Endothelial cell of umbilical vein (primary cell): ENCODE measurements at regions not wholly inside any gene's neighbourhood (a gene's known extent, or its start where the extent isn't known, plus 50 kb on each side); places are given as distances from the start of the nearest gene placed in this dataset.

Source experiments
- BruUV-seq: library from RNA; stranded (reverse); fragments of 400-500 nt; replicated peaks from 2 replicates; lab custom pipeline; 2021; lab: Mats Ljungman, UMichigan
- CTCF ChIA-PET: fragments of 300-600, 350-600 bp; sonication (Branson Sonifier 250); formaldehyde crosslinking; loops from one replicate; lab custom pipeline; 2021; ENCODE audit warnings: antibody characterized with exemption, inconsistent platforms; lab: Charles Lee
- POLR2A ChIA-PET: fragments of 300-600, 350-600 bp; sonication (Branson Sonifier 250); formaldehyde crosslinking; loops from one replicate; lab custom pipeline; 2021; ENCODE audit warnings: antibody characterized with exemption, inconsistent platforms; lab: Charles Lee
- DNase-seq: peaks from one replicate; pipeline ENCODE4 v3.0.0-alpha.2; 2011; ENCODE audit warnings: low read depth, low spot score
- FAIRE-seq: peaks from 2 replicates; lab custom pipeline; 2011; peaks lifted over from hg19 to GRCh38; lab: Jason Lieb, UNC
- H2AFZ ChIP-seq: 2 replicates; pipeline ENCODE4 v1.6.0; 2012; ENCODE audit warnings: low read depth, low read length, control low read depth, inconsistent platforms
- H3K27ac ChIP-seq: 2 replicates; pipeline ENCODE4 v1.5.1; 2011; ENCODE audit warnings: low read depth, mild to moderate bottlenecking, control low read depth, low read length, moderate library complexity; ENCODE audit not compliant: insufficient read depth
- H3K27me3 ChIP-seq, 2 experiments: 2 replicates each; pipeline versions ENCODE4 v1.6.0 to v1.6.1; 2011; ENCODE audit warnings: low read length in 2 of 2, mixed read lengths in 1 of 2; ENCODE audit not compliant: control insufficient read depth in 2 of 2, insufficient read depth in 2 of 2
- H3K36me3 ChIP-seq, 2 experiments: 2 replicates in 1 of 2; 3 replicates in 1 of 2; pipeline ENCODE4 v1.5.1; 2011; ENCODE audit warnings: low read length in 2 of 2, mild to moderate bottlenecking in 1 of 2, moderate library complexity in 1 of 2; ENCODE audit not compliant: control insufficient read depth in 2 of 2, insufficient read depth in 2 of 2; ENCODE audit errors: extremely low read depth in 1 of 2
- H3K4me1 ChIP-seq: 3 replicates; pipeline ENCODE4 v1.5.1; 2011; ENCODE audit warnings: mild to moderate bottlenecking, low read length; ENCODE audit not compliant: control insufficient read depth, insufficient read depth; ENCODE audit errors: extremely low read depth
- H3K4me2 ChIP-seq: 2 replicates; pipeline ENCODE4 v1.6.1; 2011; ENCODE audit warnings: low read length, control low read depth, mixed read lengths; ENCODE audit not compliant: insufficient read depth
- H3K4me3 ChIP-seq, 3 experiments: fragments of 200-600 bp in 1 of 3; sonication (generic), shearing (Covaris generic) in 1 of 3; replicated peaks in 1 of 3; 2 replicates each; pipeline ENCODE4 v1.5.1; 2011 to 2016; ENCODE audit warnings: control low read depth in 3 of 3, low read length in 3 of 3, mild to moderate bottlenecking in 2 of 3, inconsistent platforms in 1 of 3, low read depth in 1 of 3, moderate library complexity in 1 of 3; ENCODE audit not compliant: insufficient read depth in 1 of 3
- H3K79me2 ChIP-seq: 2 replicates; pipeline ENCODE4 v1.6.0; 2012; ENCODE audit warnings: low read length, inconsistent platforms; ENCODE audit not compliant: control insufficient read depth, insufficient read depth
- H3K9ac ChIP-seq: replicated peaks from 2 replicates; pipeline ENCODE3; 2011; ENCODE audit warnings: low read length, control low read depth; ENCODE audit not compliant: insufficient read depth; ENCODE audit errors: extremely low read depth
- H3K9me1 ChIP-seq: replicated peaks from 3 replicates; pipeline ENCODE4 v1.6.0; 2011; ENCODE audit warnings: mild to moderate bottlenecking, low read length; ENCODE audit not compliant: control insufficient read depth, insufficient read depth; ENCODE audit errors: extremely low read depth
- H3K9me3 ChIP-seq: replicated peaks from 2 replicates; pipeline ENCODE4 v1.5.1; 2012; ENCODE audit warnings: low read length, inconsistent platforms; ENCODE audit not compliant: control insufficient read depth, insufficient read depth
- H4K20me1 ChIP-seq: replicated peaks from 2 replicates; pipeline ENCODE3; 2011; ENCODE audit warnings: mild to moderate bottlenecking, low read length; ENCODE audit not compliant: control insufficient read depth, insufficient read depth; ENCODE audit errors: extremely low read depth
- CTCF ChIP-seq, 2 donors: IDR thresholded peaks; 1 replicate in 1 of 2; 2 replicates in 1 of 2; pipeline ENCODE4 v1.5.1; 2011; ENCODE audit warnings: low read length in 2 of 2, mild to moderate bottlenecking in 2 of 2, moderate library complexity in 2 of 2, control low read depth in 1 of 2, inconsistent platforms in 1 of 2, low read depth in 1 of 2; ENCODE audit not compliant: insufficient read depth in 1 of 2; ENCODE audit errors: extremely low read depth in 1 of 2
- EZH2 ChIP-seq: IDR thresholded peaks from 2 replicates; pipeline ENCODE4 v1.6.1; 2012; ENCODE audit warnings: borderline replicate concordance, low read depth, mild to moderate bottlenecking, moderate library complexity, low read length, inconsistent platforms; ENCODE audit not compliant: severe bottlenecking
- FOS ChIP-seq: IDR thresholded peaks from 2 replicates; pipeline ENCODE4 v1.6.1; 2011; ENCODE audit warnings: mild to moderate bottlenecking, low read length, moderate library complexity, borderline replicate concordance; ENCODE audit not compliant: insufficient read depth
- GATA2 ChIP-seq: IDR thresholded peaks from 2 replicates; pipeline ENCODE4 v1.7.0; 2011; ENCODE audit warnings: low read depth, mild to moderate bottlenecking, moderate library complexity, mixed read lengths, low read length; ENCODE audit not compliant: insufficient read length, insufficient read depth
- JUN ChIP-seq: IDR thresholded peaks from 2 replicates; pipeline ENCODE4 v1.6.1; 2011; ENCODE audit warnings: borderline replicate concordance, low read depth; ENCODE audit not compliant: insufficient read length, insufficient read depth
- MYC ChIP-seq: IDR thresholded peaks from one replicate; pipeline ENCODE4 v1.6.1; 2011; ENCODE audit warnings: mild to moderate bottlenecking, low read depth, low read length
- POLR2A ChIP-seq: IDR thresholded peaks from 2 replicates; pipeline ENCODE4 v1.6.1; 2012; ENCODE audit warnings: low read depth, mild to moderate bottlenecking, control low read depth, low read length
- POLR2AphosphoS5 ChIP-seq: IDR thresholded peaks from 2 replicates; pipeline ENCODE4 v1.6.1; 2012; ENCODE audit warnings: low read depth, mild to moderate bottlenecking, control low read depth, low read length, moderate library complexity; ENCODE audit not compliant: insufficient read depth
- dilution Hi-C: fragments of 300-500 bp; cut with MboI; formaldehyde crosslinking; loops from one replicate; pipeline ENCODE4 v1.15.0; 2019; ENCODE audit warnings: low sequenced_read_pairs; ENCODE audit not compliant: extremely low pct_ligation_motif_present
- intact Hi-C: fragments of 100-400 bp; cut with micrococcal nuclease; formaldehyde crosslinking; loops from one replicate; pipeline ENCODE4 v1.10.0; 2022
- TF ChIP-seq, protein P1 (sequence below): IDR thresholded peaks from 2 replicates; pipeline ENCODE4 v1.6.1; 2011; ENCODE audit not compliant: insufficient read depth, insufficient read length

- no peaks in the 10 kb centered on the region for H3K79me2 ChIP-seq
- ChIA-PET CTCF (no interaction called here), POLR2A (no interaction called here)
- DNase-seq (no peak), FAIRE-seq (no peak)
- H3K9me3 ChIP-seq, result no peaks in the 10 kb centered on the region
- H4K20me1 ChIP-seq, result no peaks in the 10 kb centered on the region
- TF ChIP-seq EZH2 (no peak), JUN (no peak), CTCF (IDR thresholded peaks at IDR 0.05; ENCODE audit: extremely low read depth in 1 of 2, insufficient read depth in 1 of 2, low read depth in 1 of 2, low read length in 2 of 2) (no peak), GATA2 (no peak), POLR2A (no peak), MYC (no peak), POLR2AphosphoS5 (no peak), FOS (no peak)
- TF ChIP-seq, protein P1, sequence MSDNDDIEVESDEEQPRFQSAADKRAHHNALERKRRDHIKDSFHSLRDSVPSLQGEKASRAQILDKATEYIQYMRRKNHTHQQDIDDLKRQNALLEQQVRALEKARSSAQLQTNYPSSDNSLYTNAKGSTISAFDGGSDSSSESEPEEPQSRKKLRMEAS, result no peak
- no peak overlapping the region for H3K4me2 ChIP-seq
- dilution Hi-C loops, result no loop called here
- no peak overlapping the region for H3K9ac ChIP-seq
- H3K4me1 ChIP-seq, result no peaks in the 10 kb centered on the region
- H3K4me3 ChIP-seq, result no peak overlapping the region
- no peaks in the 10 kb centered on the region for H3K27me3 ChIP-seq
- intact Hi-C loops, result no loop called here
- H3K36me3 ChIP-seq, result no peaks in the 10 kb centered on the region
- H3K9me1 ChIP-seq, result no peaks in the 10 kb centered on the region
- BruUV-seq, result no TSS peak
- no peak overlapping the region for H2AFZ ChIP-seq
- no peak overlapping the region for H3K27ac ChIP-seq
Measured at GRCh38 chr6:91155129-91155785, 568.4 kb upstream of the MAP3K7 start.
